AG10803 (cell line): ENCODE measurements at regions not wholly inside any gene's neighbourhood (a gene's known extent, or its start where the extent isn't known, plus 50 kb on each side); places are given as distances from the start of the nearest gene placed in this dataset.

Source experiments
- DNase-seq: peaks from one replicate; pipeline ENCODE4 v3.0.0; 2010; ENCODE audit warnings: low read depth
- H3K4me3 ChIP-seq: 2 replicates; pipeline ENCODE4 v1.5.1; 2011; ENCODE audit warnings: mild to moderate bottlenecking, low read length, control low read depth
- TF ChIP-seq, protein P1 (sequence below): conservative IDR thresholded peaks from 2 replicates; pipeline ENCODE4 v1.5.1; 2011; ENCODE audit warnings: mild to moderate bottlenecking, low read length, control low read depth, inconsistent platforms

GRCh38 chr7:47714669-47715607 is 133.0 kb upstream of the TNS3 start:
- H3K4me3 ChIP-seq, result no peak overlapping the region
- DNase-seq, result no peak
- TF ChIP-seq, protein P1, sequence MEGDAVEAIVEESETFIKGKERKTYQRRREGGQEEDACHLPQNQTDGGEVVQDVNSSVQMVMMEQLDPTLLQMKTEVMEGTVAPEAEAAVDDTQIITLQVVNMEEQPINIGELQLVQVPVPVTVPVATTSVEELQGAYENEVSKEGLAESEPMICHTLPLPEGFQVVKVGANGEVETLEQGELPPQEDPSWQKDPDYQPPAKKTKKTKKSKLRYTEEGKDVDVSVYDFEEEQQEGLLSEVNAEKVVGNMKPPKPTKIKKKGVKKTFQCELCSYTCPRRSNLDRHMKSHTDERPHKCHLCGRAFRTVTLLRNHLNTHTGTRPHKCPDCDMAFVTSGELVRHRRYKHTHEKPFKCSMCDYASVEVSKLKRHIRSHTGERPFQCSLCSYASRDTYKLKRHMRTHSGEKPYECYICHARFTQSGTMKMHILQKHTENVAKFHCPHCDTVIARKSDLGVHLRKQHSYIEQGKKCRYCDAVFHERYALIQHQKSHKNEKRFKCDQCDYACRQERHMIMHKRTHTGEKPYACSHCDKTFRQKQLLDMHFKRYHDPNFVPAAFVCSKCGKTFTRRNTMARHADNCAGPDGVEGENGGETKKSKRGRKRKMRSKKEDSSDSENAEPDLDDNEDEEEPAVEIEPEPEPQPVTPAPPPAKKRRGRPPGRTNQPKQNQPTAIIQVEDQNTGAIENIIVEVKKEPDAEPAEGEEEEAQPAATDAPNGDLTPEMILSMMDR, result no peak

DNA sequence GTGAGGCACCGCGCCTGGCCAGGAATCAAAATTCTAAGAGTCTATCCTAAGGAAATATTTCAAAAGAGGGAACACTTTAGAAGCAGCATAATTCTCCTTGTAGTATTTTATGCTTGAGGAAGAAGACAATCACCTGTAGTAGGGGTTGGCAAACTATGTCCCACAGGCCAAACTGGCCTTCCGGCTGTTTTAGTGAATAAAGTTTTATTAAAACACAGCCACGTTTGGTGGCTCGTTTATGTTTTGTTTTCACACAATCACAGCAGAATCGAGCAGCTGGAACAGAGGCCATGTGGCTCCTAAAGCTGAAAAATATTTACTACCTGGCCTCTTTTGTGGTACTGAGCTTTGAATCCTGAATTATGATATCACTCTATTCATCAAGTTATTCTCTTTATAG is 131.7 kb upstream of the TNS3 start:
- H3K4me3 ChIP-seq, result no peak overlapping the region

DNA sequence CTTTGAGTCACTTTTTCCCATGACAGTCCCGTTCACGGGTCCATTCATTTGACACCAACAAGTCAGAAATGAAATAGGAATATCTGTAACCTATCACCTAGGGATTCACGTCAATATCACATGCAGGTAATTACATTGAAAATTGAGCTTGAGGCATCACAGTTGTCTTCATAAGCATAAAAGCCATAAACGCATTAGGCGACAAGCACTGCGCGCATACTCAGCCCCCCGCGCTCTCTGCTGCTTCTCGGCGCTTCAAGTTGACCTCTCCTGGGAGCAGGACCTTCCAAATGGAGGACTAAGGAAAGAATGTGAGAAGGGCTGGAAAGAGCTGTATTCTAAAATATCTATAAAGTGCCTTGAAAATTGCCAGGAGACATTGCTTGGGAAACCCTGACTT is 130.5 kb upstream of the TNS3 start:
- no peak for DNase-seq
- TF ChIP-seq, protein P1, result no peak
- no peak overlapping the region for H3K4me3 ChIP-seq

More for the DNA sequence above, 131.7 kb upstream of the TNS3 start:
- no peak for DNase-seq
- TF ChIP-seq, protein P1, result no peak

DNA sequence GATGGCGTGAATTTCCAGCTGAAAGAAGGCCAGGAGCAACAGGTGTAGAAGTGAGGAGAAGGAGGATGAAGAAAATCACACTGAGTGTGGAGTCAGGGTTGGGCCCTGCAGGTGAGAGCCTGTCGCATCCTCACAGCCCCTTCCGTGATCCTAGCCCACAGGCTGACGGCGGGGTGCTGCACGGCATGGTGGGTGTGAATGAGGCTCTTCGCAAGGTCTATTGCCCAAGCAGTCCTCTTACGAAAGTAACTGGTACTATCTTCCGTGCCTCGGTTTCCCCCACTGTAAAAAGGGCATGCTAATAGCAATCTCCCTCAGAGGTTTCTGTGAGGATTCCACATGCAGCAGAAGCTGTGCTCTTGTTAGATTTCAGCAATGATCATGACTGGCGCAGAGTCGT is 129.9 kb upstream of the TNS3 start:
- TF ChIP-seq, protein P1, result no peak
- no peak for DNase-seq
- H3K4me3 ChIP-seq, result no peak overlapping the region

GRCh38 chr7:47710201-47710935 is 128.5 kb upstream of the TNS3 start:
- TF ChIP-seq, protein P1, result no peak
- no peak for DNase-seq
- no peak overlapping the region for H3K4me3 ChIP-seq

DNA sequence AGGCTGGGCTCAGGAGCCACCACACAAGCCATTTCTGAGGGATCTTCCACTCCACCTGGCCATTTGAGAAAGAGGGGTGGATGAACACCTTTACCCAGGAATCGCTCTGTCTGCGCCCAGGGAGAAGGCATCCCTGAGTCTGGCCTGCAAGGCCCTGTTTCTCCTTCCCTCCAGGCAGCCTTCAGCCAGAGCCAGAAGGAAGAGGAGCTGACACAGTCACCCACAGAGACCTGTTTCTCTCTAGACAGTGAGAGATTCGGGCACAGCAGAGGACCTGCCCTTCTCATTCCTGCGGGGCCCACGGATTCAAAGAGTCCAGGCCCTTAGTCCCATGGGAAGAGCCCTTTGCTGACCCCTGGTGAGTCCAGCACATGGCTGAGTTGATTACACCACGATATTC is 127.5 kb upstream of the TNS3 start:
- no peak for DNase-seq
- H3K4me3 ChIP-seq, result no peak overlapping the region
- TF ChIP-seq, protein P1, result no peak
